H9 (cell line): ENCODE measurements at regions not wholly inside any gene's neighbourhood (a gene's known extent, or its start where the extent isn't known, plus 50 kb on each side); places are given as distances from the start of the nearest gene placed in this dataset.

Experiments
- DNase-seq: peaks from one replicate; pipeline ENCODE4 v3.0.0-alpha.2; 2017
- H2AFZ ChIP-seq: one replicate; pipeline ENCODE4 v1.6.1; 2013; ENCODE audit warnings: mild to moderate bottlenecking, low read length, control low read depth, moderate library complexity
- H2AK5ac ChIP-seq: 2 replicates; pipeline ENCODE4 v1.6.1; 2013; ENCODE audit warnings: low read length, control low read depth, mixed read lengths; ENCODE audit not compliant: insufficient read length
- H2BK120ac ChIP-seq: one replicate; pipeline ENCODE4 v1.6.1; 2013; ENCODE audit warnings: low read depth, mild to moderate bottlenecking, low read length, control low read depth, inconsistent platforms; ENCODE audit not compliant: poor library complexity, severe bottlenecking
- H2BK12ac ChIP-seq: 2 replicates; pipeline ENCODE4 v1.6.1; 2013; ENCODE audit warnings: low read length, control low read depth, mixed read lengths, low read depth; ENCODE audit not compliant: insufficient read length
- H2BK15ac ChIP-seq: 2 replicates; pipeline ENCODE4 v1.6.1; 2013; ENCODE audit warnings: low read depth, low read length, control low read depth
- H2BK20ac ChIP-seq: one replicate; pipeline ENCODE4 v1.6.1; 2013; ENCODE audit warnings: low read depth, mild to moderate bottlenecking, low read length, control low read depth, inconsistent platforms; ENCODE audit not compliant: poor library complexity, severe bottlenecking
- H2BK5ac ChIP-seq: 2 replicates; pipeline ENCODE4 v1.6.1; 2013; ENCODE audit warnings: low read length, control low read depth, mixed read lengths; ENCODE audit not compliant: insufficient read length
- H3K14ac ChIP-seq: 2 replicates; pipeline ENCODE4 v1.6.1; 2013; ENCODE audit warnings: low read length, control low read depth; ENCODE audit not compliant: insufficient read depth
- H3K18ac ChIP-seq: 2 replicates; pipeline ENCODE4 v1.6.1; 2013; ENCODE audit warnings: low read depth, mild to moderate bottlenecking, mixed read lengths, low read length, control low read depth; ENCODE audit not compliant: insufficient read length
- H3K23ac ChIP-seq: 2 replicates; pipeline ENCODE4 v1.6.1; 2013; ENCODE audit warnings: low read length, control low read depth, mixed read lengths, low read depth; ENCODE audit not compliant: insufficient read length
- H3K23me2 ChIP-seq: 2 replicates; pipeline ENCODE4 v1.6.1; 2013; ENCODE audit warnings: low read depth, mild to moderate bottlenecking, mixed read lengths, low read length, control low read depth; ENCODE audit not compliant: insufficient read length, poor library complexity, severe bottlenecking
- H3K27ac ChIP-seq: 2 replicates; pipeline ENCODE4 v1.5.1; 2013; ENCODE audit warnings: low read length, control low read depth, mixed read lengths, low read depth; ENCODE audit not compliant: insufficient read length
- H3K27me3 ChIP-seq: 2 replicates; pipeline ENCODE4 v1.6.1; 2013; ENCODE audit warnings: low read length, control low read depth, inconsistent platforms; ENCODE audit not compliant: insufficient read depth
- H3K4ac ChIP-seq: 2 replicates; pipeline ENCODE4 v1.6.1; 2013; ENCODE audit warnings: low read depth, mild to moderate bottlenecking, control low read depth, inconsistent platforms, low read length, moderate library complexity
- H3K4me1 ChIP-seq: 2 replicates; pipeline ENCODE4 v1.6.1; 2013; ENCODE audit warnings: low read length, control low read depth, inconsistent platforms; ENCODE audit not compliant: insufficient read depth
- H3K4me2 ChIP-seq: 2 replicates; pipeline ENCODE4 v1.6.1; 2013; ENCODE audit warnings: low read length, control low read depth, mixed read lengths; ENCODE audit not compliant: insufficient read length, insufficient read depth
- H3K56ac ChIP-seq: 2 replicates; pipeline ENCODE4 v1.6.1; 2013; ENCODE audit warnings: low read depth, mild to moderate bottlenecking, mixed read lengths, low read length, control low read depth; ENCODE audit not compliant: insufficient read length
- H3K79me1 ChIP-seq: 2 replicates; pipeline ENCODE4 v1.6.1; 2013; ENCODE audit warnings: low read depth, mild to moderate bottlenecking, moderate library complexity, low read length, control low read depth, inconsistent platforms; ENCODE audit not compliant: insufficient read depth, poor library complexity, severe bottlenecking
- H3K79me2 ChIP-seq: 2 replicates; pipeline ENCODE4 v1.6.1; 2013; ENCODE audit warnings: low read length, control low read depth, inconsistent platforms; ENCODE audit not compliant: insufficient read depth
- H3K9ac ChIP-seq: 2 replicates; pipeline ENCODE4 v1.6.1; 2013; ENCODE audit warnings: low read length, control low read depth, mixed read lengths; ENCODE audit not compliant: insufficient read length; ENCODE audit errors: extremely low read depth
- H3K9me3 ChIP-seq: one replicate; pipeline ENCODE4 v1.6.1; 2013; ENCODE audit warnings: low read depth, low read length, inconsistent platforms; ENCODE audit not compliant: control insufficient read depth
- H3T11ph ChIP-seq: one replicate; pipeline ENCODE4 v1.6.1; 2013; ENCODE audit warnings: mild to moderate bottlenecking, low read length, control low read depth, inconsistent platforms
- H4K20me1 ChIP-seq: one replicate; pipeline ENCODE4 v1.6.1; 2013; ENCODE audit not compliant: control insufficient read depth, insufficient read length, insufficient read depth
- H4K5ac ChIP-seq: 2 replicates; pipeline ENCODE4 v1.6.1; 2013; ENCODE audit warnings: low read depth, mild to moderate bottlenecking, mixed read lengths, low read length, control low read depth; ENCODE audit not compliant: insufficient read length
- H4K8ac ChIP-seq: replicated peaks from 2 replicates; pipeline ENCODE4 v1.6.1; 2013; ENCODE audit warnings: low read length, control low read depth, mixed read lengths, low read depth; ENCODE audit not compliant: insufficient read length
- H4K91ac ChIP-seq: 2 replicates; pipeline ENCODE4 v1.6.1; 2013; ENCODE audit warnings: low read depth, mild to moderate bottlenecking, moderate library complexity, mixed read lengths, low read length, control low read depth; ENCODE audit not compliant: insufficient read length
- H3K27ac Mint-ChIP-seq, 3 experiments: 2 replicates in 2 of 3; 3 replicates in 1 of 3; pipeline ENCODE4 v1.8.0; 2020 to 2021; ENCODE audit warnings: mixed read lengths in 3 of 3, mild to moderate bottlenecking in 1 of 3, moderate library complexity in 1 of 3
- H3K27me3 Mint-ChIP-seq: 2 replicates; pipeline ENCODE4 v1.8.0; 2021; ENCODE audit warnings: low read depth, mild to moderate bottlenecking, moderate library complexity, mixed read lengths
- H3K36me3 Mint-ChIP-seq, 3 experiments: 2 replicates in 2 of 3; 3 replicates in 1 of 3; pipeline ENCODE4 v1.8.0; 2020 to 2021; ENCODE audit warnings: low read depth in 3 of 3, mixed read lengths in 3 of 3; ENCODE audit not compliant: insufficient read depth in 1 of 3
- H3K4me1 Mint-ChIP-seq, 2 experiments: 2 replicates each; pipeline ENCODE4 v1.8.0; 2020; ENCODE audit warnings: mixed read lengths in 2 of 2
- H3K4me3 Mint-ChIP-seq, 2 experiments: 2 replicates in 1 of 2; 3 replicates in 1 of 2; pipeline ENCODE4 v1.8.0; 2020 to 2021; ENCODE audit warnings: mild to moderate bottlenecking in 2 of 2, mixed read lengths in 2 of 2, moderate library complexity in 1 of 2
- H3K9me3 Mint-ChIP-seq, 2 experiments: 2 replicates in 1 of 2; 3 replicates in 1 of 2; pipeline ENCODE4 v1.8.0; 2020; ENCODE audit warnings: mild to moderate bottlenecking in 2 of 2, mixed read lengths in 2 of 2, moderate library complexity in 1 of 2
- WGBS: extraction: QIAGEN DNeasy Blood & Tissue Kit; methylation state at CpG from one replicate; pipeline ENCODE4 v1.1.7; 2013; ENCODE audit warnings: missing lambda C conversion rate, low lambda C conversion rate, mixed read lengths; ENCODE audit not compliant: insufficient read length; ENCODE audit errors: extremely low coverage; 5-methylcytosine and 5-hydroxymethylcytosine counted together
- TF ChIP-seq, protein P1 (sequence below): fragments of 200-600 bp; sonication (generic); conservative IDR thresholded peaks from 3 replicates; pipeline ENCODE4 v1.8.0; 2021; ENCODE audit warnings: antibody characterized with exemption, mild to moderate bottlenecking

- Histone ChIP-seq H3K14ac (no peak overlapping the region), H2BK120ac (no peak overlapping the region), H3K18ac (no peak overlapping the region), H3K4ac (no peak overlapping the region), H3K56ac (no peak overlapping the region), H2BK5ac (no peak overlapping the region), H2BK15ac (no peak overlapping the region), H3T11ph (no peak overlapping the region), H3K27ac (no peak overlapping the region), H3K27me3 (no peaks in the 10 kb centered on the region), H4K91ac (no peak overlapping the region), H3K4me1 (no peaks in the 10 kb centered on the region; the same call in none of the 2 replicates), H4K5ac (no peak overlapping the region), H2BK20ac (no peak overlapping the region), H2BK12ac (no peak overlapping the region), H2AK5ac (no peak overlapping the region), H3K79me2 (no peaks in the 10 kb centered on the region), H4K20me1 (no peaks in the 10 kb centered on the region), H3K23ac (no peak overlapping the region), H3K79me1 (no peaks in the 10 kb centered on the region), H2AFZ (no peak overlapping the region), H3K9me3 (no peaks in the 10 kb centered on the region), H3K4me2 (no peak overlapping the region), H4K8ac (no peak overlapping the region), H3K9ac (no peak overlapping the region), H3K23me2 (no peaks in the 10 kb centered on the region)
- no peak overlapping the region for H3K27ac Mint-ChIP-seq
- DNase-seq, result no peak
- no peak overlapping the region for H3K4me3 Mint-ChIP-seq
- WGBS, result no CpG with 5 or more reads among the region's 1 CpG
- no peaks in the 10 kb centered on the region for H3K27me3 Mint-ChIP-seq
- TF ChIP-seq, protein P1, sequence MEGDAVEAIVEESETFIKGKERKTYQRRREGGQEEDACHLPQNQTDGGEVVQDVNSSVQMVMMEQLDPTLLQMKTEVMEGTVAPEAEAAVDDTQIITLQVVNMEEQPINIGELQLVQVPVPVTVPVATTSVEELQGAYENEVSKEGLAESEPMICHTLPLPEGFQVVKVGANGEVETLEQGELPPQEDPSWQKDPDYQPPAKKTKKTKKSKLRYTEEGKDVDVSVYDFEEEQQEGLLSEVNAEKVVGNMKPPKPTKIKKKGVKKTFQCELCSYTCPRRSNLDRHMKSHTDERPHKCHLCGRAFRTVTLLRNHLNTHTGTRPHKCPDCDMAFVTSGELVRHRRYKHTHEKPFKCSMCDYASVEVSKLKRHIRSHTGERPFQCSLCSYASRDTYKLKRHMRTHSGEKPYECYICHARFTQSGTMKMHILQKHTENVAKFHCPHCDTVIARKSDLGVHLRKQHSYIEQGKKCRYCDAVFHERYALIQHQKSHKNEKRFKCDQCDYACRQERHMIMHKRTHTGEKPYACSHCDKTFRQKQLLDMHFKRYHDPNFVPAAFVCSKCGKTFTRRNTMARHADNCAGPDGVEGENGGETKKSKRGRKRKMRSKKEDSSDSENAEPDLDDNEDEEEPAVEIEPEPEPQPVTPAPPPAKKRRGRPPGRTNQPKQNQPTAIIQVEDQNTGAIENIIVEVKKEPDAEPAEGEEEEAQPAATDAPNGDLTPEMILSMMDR, result no peak
- peaks cover 16 to 22% of the 10 kb centered on the region in 2 experiments for H3K4me1 Mint-ChIP-seq
- H3K36me3 Mint-ChIP-seq, result peaks cover 0 to 11% (median 5%) of the 10 kb centered on the region in 3 experiments; a peak in 5 of 7 replicates
- peaks cover 6 to 11% of the 10 kb centered on the region in 2 experiments; a peak in 4 of 5 replicates for H3K9me3 Mint-ChIP-seq
Observed at GRCh38 chr5:142244440-142244839, 80.4 kb downstream of the SPRY4 start.
